ENCODE measurements at regions not wholly inside any gene's neighbourhood (a gene's known extent, or its start where the extent isn't known, plus 50 kb on each side); places are given as distances from the start of the nearest gene placed in this dataset.
"Not testable (repeated sequence)": the region's sequence is repeated elsewhere in the genome, so short reads cannot be mapped to it uniquely, and the experiment has no call there.

DNA sequence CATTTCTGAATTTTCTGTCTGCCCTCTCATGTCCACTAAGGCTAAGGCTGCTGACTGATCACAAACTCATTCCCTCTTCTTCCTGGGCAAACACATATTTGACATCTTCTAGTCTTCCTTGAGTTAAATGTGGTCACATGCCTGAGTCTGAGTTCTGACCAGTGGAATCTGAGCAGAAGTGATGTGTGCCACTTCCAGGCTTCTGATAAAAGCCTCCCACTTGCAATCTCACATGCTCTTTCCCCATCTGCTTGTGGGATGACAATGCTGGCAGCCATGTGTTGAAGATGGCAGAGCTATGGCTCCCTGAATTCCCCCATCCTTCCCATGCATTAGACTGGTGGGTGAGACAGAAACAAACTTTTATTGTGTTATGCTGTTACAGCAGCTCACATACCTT lies 149.9 kb upstream of the ZNF648 start:
- no peak overlapping the region for H3K27ac ChIP-seq
- TF ChIP-seq, protein P1, sequence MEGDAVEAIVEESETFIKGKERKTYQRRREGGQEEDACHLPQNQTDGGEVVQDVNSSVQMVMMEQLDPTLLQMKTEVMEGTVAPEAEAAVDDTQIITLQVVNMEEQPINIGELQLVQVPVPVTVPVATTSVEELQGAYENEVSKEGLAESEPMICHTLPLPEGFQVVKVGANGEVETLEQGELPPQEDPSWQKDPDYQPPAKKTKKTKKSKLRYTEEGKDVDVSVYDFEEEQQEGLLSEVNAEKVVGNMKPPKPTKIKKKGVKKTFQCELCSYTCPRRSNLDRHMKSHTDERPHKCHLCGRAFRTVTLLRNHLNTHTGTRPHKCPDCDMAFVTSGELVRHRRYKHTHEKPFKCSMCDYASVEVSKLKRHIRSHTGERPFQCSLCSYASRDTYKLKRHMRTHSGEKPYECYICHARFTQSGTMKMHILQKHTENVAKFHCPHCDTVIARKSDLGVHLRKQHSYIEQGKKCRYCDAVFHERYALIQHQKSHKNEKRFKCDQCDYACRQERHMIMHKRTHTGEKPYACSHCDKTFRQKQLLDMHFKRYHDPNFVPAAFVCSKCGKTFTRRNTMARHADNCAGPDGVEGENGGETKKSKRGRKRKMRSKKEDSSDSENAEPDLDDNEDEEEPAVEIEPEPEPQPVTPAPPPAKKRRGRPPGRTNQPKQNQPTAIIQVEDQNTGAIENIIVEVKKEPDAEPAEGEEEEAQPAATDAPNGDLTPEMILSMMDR (IDR thresholded peaks at IDR 0.05): no peak
- no peak for TF ChIP-seq ZFX (IDR thresholded peaks at IDR 0.05; ENCODE audit: borderline replicate concordance)

DNA sequence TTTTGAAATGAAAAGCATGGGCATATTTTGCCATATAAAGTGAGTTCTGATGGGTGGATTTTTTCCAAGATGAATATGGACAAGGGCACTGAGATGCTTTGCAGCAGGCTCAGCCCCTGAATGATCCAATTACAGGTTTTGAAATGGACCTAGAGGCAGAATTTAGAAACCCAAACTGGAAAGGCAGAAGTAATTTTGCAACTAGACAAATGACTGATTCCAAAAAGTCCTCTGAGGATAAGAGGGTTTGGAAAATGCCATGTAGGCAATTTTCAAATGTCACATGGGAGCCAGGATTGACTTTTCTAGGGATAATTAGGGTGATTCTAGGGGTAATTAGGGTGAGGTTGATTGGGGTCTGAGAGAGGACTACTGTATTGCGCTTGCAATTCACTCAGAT lies 148.9 kb upstream of the ZNF648 start:
- H3K27ac ChIP-seq: no peak overlapping the region
- TF ChIP-seq ZFX (IDR thresholded peaks at IDR 0.05; ENCODE audit: borderline replicate concordance): no peak
- TF ChIP-seq, protein P1 (IDR thresholded peaks at IDR 0.05): no peak

DNA sequence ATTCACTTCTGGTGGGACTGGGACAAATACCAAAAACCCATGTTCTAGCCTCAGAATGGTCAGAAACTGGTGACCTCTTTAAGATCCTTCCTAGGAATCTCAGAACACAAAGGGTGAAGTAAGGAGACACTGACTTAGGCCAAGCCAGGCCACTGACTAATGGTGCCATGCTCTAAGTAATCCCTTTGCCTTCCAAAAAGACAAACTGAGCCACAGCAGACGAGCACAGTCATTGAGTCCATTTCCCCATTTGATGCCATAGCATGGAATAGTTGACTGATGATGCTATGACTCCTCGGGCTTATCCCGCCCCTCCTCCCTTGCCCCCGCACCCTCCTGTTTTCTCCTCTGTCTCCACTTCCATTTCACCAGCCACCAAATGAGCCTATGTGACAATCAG lies 145.8 kb upstream of the ZNF648 start:
- no peak for TF ChIP-seq ZFX (IDR thresholded peaks at IDR 0.05; ENCODE audit: borderline replicate concordance)
- TF ChIP-seq, protein P1 (IDR thresholded peaks at IDR 0.05): no peak
- no peak overlapping the region for H3K27ac ChIP-seq

DNA sequence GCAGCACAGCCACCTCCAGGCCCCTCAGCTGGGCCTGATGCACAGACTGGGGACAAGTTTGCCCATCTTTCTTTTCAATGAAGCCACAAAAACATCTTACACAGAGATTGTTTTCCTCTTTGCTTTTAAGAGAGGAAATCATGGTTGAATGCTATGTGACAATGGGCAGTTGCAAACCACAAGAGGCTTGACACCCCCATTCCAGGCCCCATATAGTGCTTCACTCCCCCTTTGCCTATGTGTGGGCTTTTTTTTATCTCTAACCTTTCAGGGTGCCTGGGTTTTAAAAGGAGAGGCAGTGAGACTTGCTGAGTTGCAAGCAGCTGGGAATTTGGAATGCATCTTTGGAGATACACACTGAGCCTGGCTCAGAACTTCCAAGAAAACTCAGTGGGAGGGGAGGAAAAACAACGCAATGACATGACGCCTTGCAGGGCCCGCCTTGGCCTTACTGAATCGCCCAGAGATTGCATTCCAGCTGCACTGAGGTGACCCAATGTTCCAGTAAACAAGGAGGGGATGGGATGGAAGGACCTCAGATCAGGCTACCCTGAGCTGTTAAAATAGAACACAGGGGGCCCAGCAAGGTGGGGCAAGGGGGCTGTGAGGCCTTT lies 145.2 kb upstream of the ZNF648 start:
- no peak for TF ChIP-seq ZFX (IDR thresholded peaks at IDR 0.05; ENCODE audit: borderline replicate concordance)
- TF ChIP-seq, protein P1 (IDR thresholded peaks at IDR 0.05): no peak
- no peak overlapping the region for H3K27ac ChIP-seq

DNA sequence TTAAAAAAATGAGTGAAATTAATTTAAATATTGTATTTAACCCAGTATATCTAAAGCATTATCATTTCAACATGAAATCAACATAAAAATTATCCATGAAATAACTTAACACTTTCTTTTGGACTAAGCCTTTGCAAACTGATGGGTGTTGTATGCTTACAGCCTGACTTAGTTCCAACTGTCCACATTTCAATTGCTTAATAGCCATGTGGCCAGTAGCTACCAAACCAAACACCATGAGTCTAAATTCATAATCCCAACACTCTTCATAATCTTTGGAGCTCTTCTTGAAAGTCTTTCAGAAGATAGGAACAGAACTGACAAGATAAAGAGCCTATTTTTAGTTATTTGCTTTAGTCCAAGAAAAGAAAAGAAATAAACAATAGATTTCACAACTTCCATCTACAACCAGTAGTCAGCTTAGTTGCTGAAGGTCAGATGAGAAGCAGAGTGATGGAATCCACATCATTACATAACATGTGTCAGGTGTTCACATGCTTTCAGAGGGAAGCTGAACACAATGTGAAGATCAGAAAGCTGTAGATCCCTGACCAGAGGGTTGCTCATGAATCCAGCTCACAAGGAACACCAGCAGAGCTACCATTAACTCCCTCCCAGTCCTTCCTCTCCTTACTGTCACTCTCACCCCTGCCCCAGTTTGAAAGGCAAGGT lies 144.0 kb upstream of the ZNF648 start:
- TF ChIP-seq, protein P1 (IDR thresholded peaks at IDR 0.05): no peak
- TF ChIP-seq ZFX (IDR thresholded peaks at IDR 0.05; ENCODE audit: borderline replicate concordance): no peak

DNA sequence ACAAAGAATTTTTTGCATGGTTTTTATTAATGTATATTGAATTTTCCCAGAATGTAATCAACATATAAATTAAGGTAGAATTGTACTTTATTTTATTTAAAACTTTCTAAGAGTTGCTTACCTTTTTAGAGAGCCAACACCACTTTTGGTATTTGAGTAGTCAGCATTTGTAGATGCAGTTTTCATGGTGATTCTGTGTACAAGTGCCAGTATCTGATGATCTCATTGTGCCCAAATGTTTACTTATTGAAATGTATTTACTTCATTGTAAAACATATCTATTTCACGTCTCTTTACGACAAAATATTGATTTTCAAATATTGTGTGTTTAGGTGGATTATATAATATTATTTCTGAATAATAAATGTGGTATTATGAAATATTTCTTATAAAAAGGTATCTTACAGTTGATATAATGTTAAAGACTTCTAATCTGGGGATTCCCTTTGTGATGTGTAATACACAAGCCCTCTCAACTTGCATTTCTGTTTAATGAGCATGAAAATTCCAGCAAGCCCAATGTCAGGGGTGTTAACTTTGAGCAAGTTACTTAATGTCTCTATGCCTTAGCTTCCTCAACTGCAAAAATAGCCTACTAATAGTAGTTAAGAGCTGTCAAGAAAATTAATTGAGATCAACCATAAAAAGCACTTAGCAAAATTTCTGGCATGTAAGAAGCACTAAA lies 141.8 kb upstream of the ZNF648 start:
- no peak for TF ChIP-seq ZFX (IDR thresholded peaks at IDR 0.05; ENCODE audit: borderline replicate concordance)
- TF ChIP-seq, protein P1 (IDR thresholded peaks at IDR 0.05): no peak
- H3K27ac ChIP-seq: no peak overlapping the region

More for the DNA sequence above, 144.0 kb upstream of the ZNF648 start:
- no peak overlapping the region for H3K27ac ChIP-seq

DNA sequence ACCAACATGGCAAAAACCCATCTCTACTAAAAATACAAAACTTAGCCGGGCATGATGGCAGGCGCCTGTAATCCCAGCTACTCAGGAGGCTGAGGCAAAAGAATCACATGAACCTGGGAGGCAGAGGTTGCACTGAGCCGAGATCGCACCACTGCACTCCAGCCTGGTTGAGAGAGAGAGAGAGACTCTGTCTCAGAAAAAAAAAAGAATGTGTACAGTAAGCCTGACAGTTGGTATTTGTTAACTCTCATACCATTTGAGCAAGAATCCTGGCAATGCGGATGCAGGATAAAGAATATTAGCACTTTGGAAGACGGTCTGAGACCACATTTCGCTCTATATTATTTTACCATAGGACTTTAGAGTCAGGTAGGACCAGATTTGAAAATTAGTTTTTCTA lies 140.0 kb upstream of the ZNF648 start:
- H3K27ac ChIP-seq: not testable (repeated sequence)
